ENCODE measurements at regions not wholly inside any gene's neighbourhood (a gene's known extent, or its start where the extent isn't known, plus 50 kb on each side); places are given as distances from the start of the nearest gene placed in this dataset.

GRCh38 chr12:127899971-127900370 is 367.0 kb upstream of the TMEM132C start:
- H3K27ac Mint-ChIP-seq, result no peak overlapping the region
- no peak for DNase-seq (ENCODE audit: low spot score in 2 of 2, unreplicated experiment in 2 of 2)
- H3K27me3 Mint-ChIP-seq (ENCODE audit: low read depth), result no peaks in the 10 kb centered on the region
- peaks cover 6% of the 10 kb centered on the region for H3K9me3 Mint-ChIP-seq
- H3K4me1 Mint-ChIP-seq, result peaks cover 21% of the 10 kb centered on the region
- no peak for TF ChIP-seq CTCF (IDR thresholded peaks at IDR 0.05; ENCODE audit: unreplicated experiment)
- H3K4me3 Mint-ChIP-seq, result no peak overlapping the region
- H3K36me3 Mint-ChIP-seq, result no peaks in the 10 kb centered on the region

- TF ChIP-seq CTCF (IDR thresholded peaks at IDR 0.05; ENCODE audit: unreplicated experiment), result no peak
- no peak for DNase-seq (ENCODE audit: low spot score in 2 of 2, unreplicated experiment in 2 of 2)
- Mint-ChIP-seq H3K27ac (no peak overlapping the region), H3K4me3 (no peak overlapping the region), H3K9me3 (peaks cover 9% of the 10 kb centered on the region), H3K36me3 (no peaks in the 10 kb centered on the region), H3K4me1 (peaks cover 21% of the 10 kb centered on the region), H3K27me3 (ENCODE audit: low read depth) (no peaks in the 10 kb centered on the region)
Observed at GRCh38 chr12:127900386-127900785, 366.6 kb upstream of the TMEM132C start.

GRCh38 chr12:127903146-127903545 is 363.8 kb upstream of the TMEM132C start:
- peaks cover 21% of the 10 kb centered on the region for H3K9me3 Mint-ChIP-seq
- no peak for TF ChIP-seq CTCF (IDR thresholded peaks at IDR 0.05; ENCODE audit: unreplicated experiment)
- H3K27me3 Mint-ChIP-seq (ENCODE audit: low read depth), result no peaks in the 10 kb centered on the region
- H3K4me1 Mint-ChIP-seq, result peaks cover 21% of the 10 kb centered on the region
- H3K27ac Mint-ChIP-seq, result peak overlapping the region; percentile 86
- peaks cover 1% of the 10 kb centered on the region for H3K36me3 Mint-ChIP-seq
- no peak for DNase-seq (ENCODE audit: low spot score in 2 of 2, unreplicated experiment in 2 of 2)
- peak overlapping the region; percentile 36 for H3K4me3 Mint-ChIP-seq

- DNase-seq (ENCODE audit: low spot score in 2 of 2, unreplicated experiment in 2 of 2), result no peak
- peaks cover 1% of the 10 kb centered on the region for H3K36me3 Mint-ChIP-seq
- no peak for TF ChIP-seq CTCF (IDR thresholded peaks at IDR 0.05; ENCODE audit: unreplicated experiment)
Observed at GRCh38 chr12:127909041-127909440, 357.9 kb upstream of the TMEM132C start.

GRCh38 chr12:127911291-127911690 is 355.7 kb upstream of the TMEM132C start:
- no peak for TF ChIP-seq CTCF (IDR thresholded peaks at IDR 0.05; ENCODE audit: unreplicated experiment)
- no peak for DNase-seq (ENCODE audit: low spot score in 2 of 2, unreplicated experiment in 2 of 2)
- Mint-ChIP-seq H3K27me3 (ENCODE audit: low read depth) (peaks cover 4% of the 10 kb centered on the region), H3K36me3 (no peaks in the 10 kb centered on the region), H3K9me3 (peaks cover 6% of the 10 kb centered on the region), H3K27ac (no peak overlapping the region), H3K4me1 (peaks cover 10% of the 10 kb centered on the region), H3K4me3 (no peak overlapping the region)

More at GRCh38 chr12:127909041-127909440, 357.9 kb upstream of the TMEM132C start:
- Mint-ChIP-seq H3K27ac (no peak overlapping the region), H3K27me3 (ENCODE audit: low read depth) (no peaks in the 10 kb centered on the region), H3K4me1 (peaks cover 5% of the 10 kb centered on the region), H3K9me3 (peaks cover 21% of the 10 kb centered on the region), H3K4me3 (no peak overlapping the region)

Measured in mesothelial cell of epicardium (in vitro differentiated cells).